MG63 (cell line): ENCODE measurements at regions not wholly inside any gene's neighbourhood (a gene's known extent, or its start where the extent isn't known, plus 50 kb on each side); places are given as distances from the start of the nearest gene placed in this dataset.
A peak's percentile ranks its signal among the peaks of the same experiment; 100 is the strongest.
"Not testable (repeated sequence)": the region's sequence is repeated elsewhere in the genome, so short reads cannot be mapped to it uniquely, and the experiment has no call there.

Source experiments
- DNase-seq: peaks from one replicate; pipeline ENCODE4 v3.0.0-alpha.2; 2020
- H3K27me3 ChIP-seq: fragments of 250-450 bp; sonication (Bioruptor Pico); 2 replicates; pipeline ENCODE4 v1.5.1; 2020; ENCODE audit warnings: mild to moderate bottlenecking, moderate library complexity
- H3K36me3 ChIP-seq: fragments of 250-450 bp; sonication (Bioruptor Pico); 2 replicates; pipeline ENCODE4 v1.5.1; 2020; ENCODE audit warnings: mild to moderate bottlenecking, moderate library complexity
- H3K4me3 ChIP-seq: fragments of 250-450 bp; sonication (Bioruptor Pico); 2 replicates; pipeline ENCODE4 v1.5.1; 2020; ENCODE audit warnings: mild to moderate bottlenecking, moderate library complexity
- H3K9me3 ChIP-seq: fragments of 250-450 bp; sonication (Bioruptor Pico); 2 replicates; pipeline ENCODE4 v1.5.1; 2020; ENCODE audit warnings: mild to moderate bottlenecking, moderate library complexity

DNA sequence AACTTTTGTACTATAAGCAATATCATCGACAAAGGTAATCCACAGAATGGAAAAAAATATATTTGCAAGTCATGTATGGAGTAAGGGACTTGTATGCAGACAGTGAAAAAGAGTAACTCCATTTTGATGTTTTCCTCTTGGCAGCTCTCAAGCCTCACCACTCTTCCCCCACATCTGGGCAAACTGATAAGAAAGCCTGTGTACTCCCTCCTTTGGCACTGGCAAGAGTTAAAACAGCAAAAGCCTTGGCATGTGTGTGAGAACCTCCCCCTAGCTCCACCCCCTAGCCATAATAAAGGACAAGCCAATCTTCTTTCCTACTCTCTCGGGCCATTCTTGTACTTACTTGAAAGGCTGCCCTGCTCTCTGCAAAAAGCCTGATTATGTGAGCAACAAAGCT, 335.2 kb downstream of the LRATD1 start:
- no peak for DNase-seq
- H3K27me3 ChIP-seq = peaks cover 2% of the 10 kb centered on the region; the same call in 1 of the 2 replicates
- H3K36me3 ChIP-seq = no peaks in the 10 kb centered on the region

DNA sequence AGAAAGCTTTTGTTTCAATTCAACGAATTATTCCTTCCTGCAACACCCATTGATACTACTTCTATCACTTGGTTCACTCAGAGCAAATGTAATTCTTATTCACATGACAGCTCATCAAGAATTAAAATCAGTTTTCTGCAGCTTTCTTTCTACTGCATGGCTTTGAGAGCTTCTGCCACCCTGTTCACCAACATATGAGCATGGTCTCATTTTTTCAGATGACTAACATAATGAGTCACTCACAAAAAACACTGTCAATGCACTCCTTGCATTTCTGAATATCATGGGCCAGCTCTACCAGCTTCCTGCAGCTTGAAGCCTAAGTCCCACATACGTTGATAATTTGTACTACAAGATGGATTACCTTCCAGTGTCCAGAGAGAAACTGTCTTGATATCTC, 342.9 kb downstream of the LRATD1 start:
- Histone ChIP-seq H3K27me3 (no peaks in the 10 kb centered on the region), H3K9me3 (peaks cover 2% of the 10 kb centered on the region; the same call in 1 of the 2 replicates), H3K36me3 (no peaks in the 10 kb centered on the region), H3K4me3 (no peak overlapping the region)
- peak; percentile 11 for DNase-seq

More for the DNA sequence above, 335.2 kb downstream of the LRATD1 start:
- Histone ChIP-seq H3K9me3 (peaks cover 2% of the 10 kb centered on the region; the same call in 1 of the 2 replicates), H3K4me3 (no peak overlapping the region)

DNA sequence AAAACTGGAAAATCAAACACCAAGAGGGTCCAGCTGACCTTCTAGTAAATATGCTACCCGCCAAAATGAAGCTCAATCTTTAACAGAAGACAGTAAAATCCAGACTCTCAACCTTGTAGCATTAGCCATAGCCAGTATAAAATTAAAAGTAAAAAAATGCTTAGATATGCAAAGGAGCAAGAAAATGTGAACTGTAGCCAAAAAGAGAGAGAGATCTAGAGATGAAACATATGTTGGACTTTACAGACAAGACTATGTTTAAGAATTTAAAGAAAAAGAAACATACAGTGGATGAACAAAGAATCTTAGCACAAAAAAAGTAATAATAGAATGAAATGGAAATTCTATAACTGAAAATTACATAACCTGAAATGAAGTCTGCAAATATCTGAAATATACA, 344.5 kb downstream of the LRATD1 start:
- Histone ChIP-seq H3K4me3 (no peak overlapping the region), H3K9me3 (peaks cover under 1% of the 10 kb centered on the region; the same call in 1 of the 2 replicates), H3K36me3 (no peaks in the 10 kb centered on the region), H3K27me3 (no peaks in the 10 kb centered on the region)
- DNase-seq = no peak

DNA sequence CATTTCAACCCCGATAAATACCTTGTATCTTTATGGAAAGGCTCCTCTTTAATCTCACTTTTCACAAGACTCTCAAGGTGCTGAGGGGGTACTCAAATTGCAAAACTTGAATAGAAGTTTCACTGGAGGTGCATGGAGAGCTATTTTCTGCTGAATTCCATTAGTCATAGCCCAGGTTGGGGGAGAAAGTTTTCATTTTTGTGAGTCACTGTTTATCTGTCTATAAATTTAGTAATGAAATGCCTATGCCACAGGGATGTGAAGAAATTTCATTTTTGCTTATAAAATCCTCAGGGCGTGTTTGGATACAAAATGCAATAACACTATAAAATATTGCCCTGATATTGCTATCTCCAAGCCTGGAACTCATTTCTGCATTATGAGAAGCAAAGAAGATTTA, 346.3 kb downstream of the LRATD1 start:
- no peak for DNase-seq
- no peaks in the 10 kb centered on the region for H3K9me3 ChIP-seq

DNA sequence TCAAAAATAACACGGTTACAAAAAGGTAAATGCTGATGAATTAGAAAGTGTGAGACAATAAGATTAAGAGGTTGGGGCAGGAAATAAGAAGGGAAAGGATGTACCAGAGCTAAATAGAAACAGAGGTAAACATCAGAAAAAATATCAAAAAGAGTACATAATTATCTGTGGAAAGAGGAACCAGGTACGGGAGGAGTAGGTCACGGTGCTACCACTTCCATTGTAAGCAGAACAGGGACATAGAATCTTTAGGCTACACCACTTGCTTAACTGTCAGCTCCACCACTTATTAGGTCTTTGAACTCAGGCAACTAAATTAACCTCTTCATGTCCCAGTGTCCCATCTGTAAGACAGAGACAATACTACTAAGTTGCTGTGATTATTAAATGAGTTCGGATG, 350.3 kb downstream of the LRATD1 start:
- H3K27me3 ChIP-seq = peaks cover 5% of the 10 kb centered on the region; the same call in 1 of the 2 replicates
- no peaks in the 10 kb centered on the region for H3K9me3 ChIP-seq
- DNase-seq = no peak
- H3K36me3 ChIP-seq = no peaks in the 10 kb centered on the region
- no peak overlapping the region for H3K4me3 ChIP-seq

More for the DNA sequence above, 346.3 kb downstream of the LRATD1 start:
- Histone ChIP-seq H3K4me3 (no peak overlapping the region), H3K27me3 (no peaks in the 10 kb centered on the region), H3K36me3 (no peaks in the 10 kb centered on the region)

DNA sequence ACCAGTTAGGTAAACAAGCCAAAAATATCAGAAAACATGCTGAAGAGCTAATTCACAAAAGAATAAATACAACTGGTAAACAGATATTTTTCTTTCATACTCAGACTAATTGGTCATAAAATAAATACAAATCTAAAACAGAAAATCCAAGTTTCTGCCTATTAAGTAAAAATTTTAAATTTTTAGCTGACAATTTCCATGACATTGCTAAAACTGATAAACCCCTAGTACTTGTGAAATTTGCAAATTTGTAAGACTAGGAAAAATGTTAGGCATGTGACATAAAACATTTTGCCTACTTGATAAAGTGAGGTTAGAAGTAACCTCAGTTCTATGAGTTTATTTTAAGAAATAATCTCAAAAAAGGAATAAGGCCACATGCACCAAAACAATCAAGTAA, 356.1 kb downstream of the LRATD1 start:
- Histone ChIP-seq H3K4me3 (no peak overlapping the region), H3K27me3 (peaks cover 5% of the 10 kb centered on the region; the same call in 1 of the 2 replicates), H3K9me3 (no peaks in the 10 kb centered on the region), H3K36me3 (no peaks in the 10 kb centered on the region)
- no peak for DNase-seq

DNA sequence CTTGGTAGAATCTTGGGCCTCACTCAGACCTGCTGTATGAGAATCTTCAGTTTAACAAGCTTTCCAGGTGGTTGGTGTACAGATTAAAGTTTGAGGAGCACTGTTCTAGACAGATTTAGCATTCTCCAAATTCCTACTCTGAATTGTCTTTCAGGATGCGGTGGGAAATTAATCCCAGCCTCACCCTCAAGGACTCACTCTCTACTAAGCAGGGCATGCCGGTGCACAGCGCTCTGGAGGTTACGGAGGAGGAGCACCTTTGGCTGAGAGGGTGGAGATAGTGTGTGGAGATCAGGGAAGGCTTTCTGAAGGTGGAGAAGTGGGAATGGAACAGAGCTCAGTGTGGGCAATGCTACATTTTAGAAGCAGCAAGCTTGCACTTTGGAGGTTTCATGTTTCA, 359.2 kb downstream of the LRATD1 start:
- no peaks in the 10 kb centered on the region for H3K36me3 ChIP-seq
- H3K4me3 ChIP-seq = no peak overlapping the region
- H3K9me3 ChIP-seq = no peaks in the 10 kb centered on the region
- no peak for DNase-seq
- H3K27me3 ChIP-seq = 0 out of 2 replicates have a peak, but pooled peaks cover 2% of the 10 kb centered on the region

DNA sequence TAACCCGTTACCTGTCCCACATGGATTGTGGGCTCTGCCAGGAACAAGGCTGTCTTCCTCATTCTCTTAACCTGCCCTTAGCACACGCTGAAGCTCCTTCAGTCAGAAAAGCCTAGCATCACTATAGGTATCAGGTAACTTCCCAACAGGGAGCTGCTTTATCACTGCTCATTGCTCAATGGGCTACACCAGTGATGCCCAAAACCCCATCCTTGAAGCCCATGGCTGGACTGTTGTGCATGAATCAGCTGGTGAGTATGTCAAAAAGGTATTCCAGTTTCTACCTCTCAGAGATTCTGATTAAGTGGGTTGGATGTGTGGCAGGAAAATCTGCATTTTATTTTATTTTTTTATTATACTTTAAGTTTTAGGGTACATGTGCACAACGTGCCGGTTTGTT, 362.2 kb downstream of the LRATD1 start:
- Histone ChIP-seq H3K27me3 (no peaks in the 10 kb centered on the region), H3K4me3 (no peak overlapping the region), H3K36me3 (no peaks in the 10 kb centered on the region), H3K9me3 (no peaks in the 10 kb centered on the region)
- no peak for DNase-seq

DNA sequence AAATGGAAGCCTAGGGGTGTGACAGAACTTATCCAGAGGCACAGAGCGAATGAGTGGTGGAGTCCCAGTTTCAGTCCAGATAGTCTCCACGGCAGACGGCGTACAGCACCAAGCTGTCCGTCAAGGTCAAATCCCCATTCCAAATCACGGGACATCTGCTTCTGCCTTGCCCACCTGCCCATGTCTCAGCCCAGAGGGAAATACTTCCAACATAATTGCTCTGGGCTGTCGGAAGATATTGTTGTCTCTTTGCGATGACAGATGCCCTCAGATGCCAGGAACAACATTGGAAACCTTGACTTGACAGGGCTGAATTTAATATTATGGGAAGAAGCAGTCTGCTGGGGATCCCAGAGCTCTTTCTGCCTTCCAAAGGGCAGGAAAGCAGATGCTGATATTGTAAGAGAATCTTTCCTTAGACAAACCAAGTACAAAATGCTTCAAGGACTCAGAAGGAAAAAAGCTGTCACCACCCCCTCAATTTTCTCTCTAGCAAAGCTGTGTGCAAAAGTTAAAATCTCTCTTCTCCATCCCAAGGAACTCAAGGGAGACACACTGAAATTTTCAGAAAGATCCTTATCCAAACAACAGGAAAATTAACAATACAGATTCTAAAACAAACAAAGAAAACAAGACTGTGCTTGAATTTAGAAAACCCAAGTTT, 364.0 kb downstream of the LRATD1 start:
- H3K36me3 ChIP-seq = no peaks in the 10 kb centered on the region
- no peak overlapping the region for H3K4me3 ChIP-seq
- no peaks in the 10 kb centered on the region for H3K27me3 ChIP-seq
- no peaks in the 10 kb centered on the region for H3K9me3 ChIP-seq
- DNase-seq = no peak

DNA sequence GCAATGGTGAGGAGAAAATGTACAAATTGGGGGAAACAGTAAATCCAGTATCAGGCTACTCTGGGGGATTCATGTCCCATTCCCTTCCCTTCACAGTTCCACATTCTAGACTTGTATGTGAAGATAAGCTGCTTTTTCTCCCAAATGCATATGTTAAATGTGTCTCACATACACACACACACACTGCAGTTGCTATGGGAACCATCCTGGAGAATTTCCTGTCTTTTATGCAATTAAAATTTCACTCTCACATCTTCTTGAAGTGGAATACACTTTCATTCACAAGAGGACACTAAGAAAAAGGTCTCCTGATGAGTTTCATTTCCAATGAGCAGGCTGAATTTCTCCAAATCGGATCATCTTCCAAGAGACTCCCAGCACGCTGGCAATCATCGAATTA, 366.0 kb downstream of the LRATD1 start:
- Histone ChIP-seq H3K36me3 (no peaks in the 10 kb centered on the region), H3K9me3 (no peaks in the 10 kb centered on the region), H3K27me3 (no peaks in the 10 kb centered on the region), H3K4me3 (no peak overlapping the region)
- DNase-seq = no peak

DNA sequence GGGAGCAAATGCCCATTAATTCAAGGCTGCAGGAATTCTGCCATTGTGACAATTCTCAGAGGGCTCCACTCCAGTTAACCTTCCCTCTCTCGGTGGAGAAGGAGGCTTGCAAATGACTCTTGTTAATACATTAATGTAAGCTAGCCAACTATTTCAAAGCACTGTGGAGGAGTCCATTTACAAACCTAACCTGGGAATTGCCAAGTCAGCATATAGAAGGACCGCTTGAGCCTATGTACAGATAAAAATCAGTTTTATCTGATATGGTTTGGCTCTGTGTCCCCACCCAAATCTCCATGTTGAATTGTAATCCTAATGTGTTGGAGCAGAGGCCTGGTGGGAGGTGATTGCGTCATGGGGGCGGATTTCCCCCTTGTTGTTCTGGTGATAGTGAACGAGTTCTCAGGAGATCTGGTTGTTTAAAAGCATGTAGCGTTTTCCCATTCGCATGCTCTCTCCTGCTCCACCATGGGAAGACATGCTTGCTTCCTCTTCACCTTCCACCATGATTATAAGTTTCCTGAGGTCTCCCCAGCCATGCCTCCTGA, 366.7 kb downstream of the LRATD1 start:
- H3K27me3 ChIP-seq = no peaks in the 10 kb centered on the region
- DNase-seq = no peak

DNA sequence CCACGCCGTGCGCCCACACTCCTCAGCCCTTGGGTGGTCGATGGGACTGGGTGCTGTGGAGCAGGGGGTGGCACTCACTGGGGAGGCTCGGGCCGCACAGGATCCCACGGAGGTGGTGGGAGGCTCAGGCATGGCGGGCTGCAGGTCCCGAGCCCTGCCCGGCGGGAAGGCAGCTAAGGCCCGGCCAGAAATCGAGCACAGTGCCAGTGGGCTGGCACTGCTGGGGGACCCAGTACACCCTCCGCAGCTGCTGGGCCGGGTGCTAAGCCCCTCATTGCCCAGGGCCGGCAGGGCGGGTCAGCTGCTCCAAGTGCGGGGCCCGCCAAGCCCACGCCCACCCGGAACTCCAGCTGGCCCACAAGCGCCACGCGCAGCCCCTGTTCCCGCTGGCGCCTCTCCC, 370.0 kb downstream of the LRATD1 start:
- H3K9me3 ChIP-seq, H3K36me3 ChIP-seq, H3K27me3 ChIP-seq, H3K4me3 ChIP-seq, DNase-seq: not testable (repeated sequence)

More for the DNA sequence above, 366.7 kb downstream of the LRATD1 start:
- no peaks in the 10 kb centered on the region for H3K36me3 ChIP-seq
- no peaks in the 10 kb centered on the region for H3K9me3 ChIP-seq
- H3K4me3 ChIP-seq = no peak overlapping the region

DNA sequence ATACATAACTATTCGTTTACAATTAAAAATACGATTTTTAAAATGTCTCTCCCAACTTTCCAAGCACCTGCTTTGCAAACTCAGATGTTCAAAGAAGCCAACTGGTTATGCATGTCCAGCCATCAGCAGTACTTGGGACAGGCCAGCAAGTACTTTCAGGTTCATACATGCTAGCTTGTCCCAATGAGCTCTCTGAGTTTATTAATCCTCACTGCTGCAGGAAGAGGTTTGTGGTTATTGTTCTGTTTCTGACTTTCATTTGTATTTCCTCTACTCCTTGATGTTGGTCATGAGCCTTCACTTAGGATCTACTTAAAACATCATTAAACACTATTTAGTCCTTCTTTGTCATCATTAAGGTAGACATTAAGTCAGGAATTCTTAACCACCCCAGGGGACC, 374.1 kb downstream of the LRATD1 start:
- no peaks in the 10 kb centered on the region for H3K27me3 ChIP-seq
- DNase-seq = no peak
- no peaks in the 10 kb centered on the region for H3K36me3 ChIP-seq
- H3K4me3 ChIP-seq = no peak overlapping the region
- no peaks in the 10 kb centered on the region for H3K9me3 ChIP-seq

DNA sequence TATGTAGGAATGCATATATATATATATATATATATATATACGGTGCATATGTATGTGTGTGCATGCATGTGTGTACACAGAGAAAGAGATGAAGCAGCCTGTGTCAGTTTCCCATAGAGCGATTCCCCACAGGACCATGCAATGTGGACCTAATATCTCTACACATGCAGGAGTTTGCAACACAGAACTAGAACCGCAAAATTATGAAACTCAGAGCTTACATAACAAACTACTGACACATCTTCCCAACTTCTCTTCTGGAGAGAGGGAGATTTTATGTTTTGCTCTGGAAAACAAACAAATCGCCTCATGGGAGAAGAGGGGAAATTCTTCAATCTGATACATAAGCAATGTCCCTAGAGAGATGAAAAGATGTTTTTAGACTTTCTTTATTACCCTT, 377.2 kb downstream of the LRATD1 start:
- Histone ChIP-seq H3K4me3 (no peak overlapping the region), H3K36me3 (no peaks in the 10 kb centered on the region), H3K27me3 (no peaks in the 10 kb centered on the region), H3K9me3 (0 out of 2 replicates have a peak, but pooled peaks cover 3% of the 10 kb centered on the region)
- no peak for DNase-seq

DNA sequence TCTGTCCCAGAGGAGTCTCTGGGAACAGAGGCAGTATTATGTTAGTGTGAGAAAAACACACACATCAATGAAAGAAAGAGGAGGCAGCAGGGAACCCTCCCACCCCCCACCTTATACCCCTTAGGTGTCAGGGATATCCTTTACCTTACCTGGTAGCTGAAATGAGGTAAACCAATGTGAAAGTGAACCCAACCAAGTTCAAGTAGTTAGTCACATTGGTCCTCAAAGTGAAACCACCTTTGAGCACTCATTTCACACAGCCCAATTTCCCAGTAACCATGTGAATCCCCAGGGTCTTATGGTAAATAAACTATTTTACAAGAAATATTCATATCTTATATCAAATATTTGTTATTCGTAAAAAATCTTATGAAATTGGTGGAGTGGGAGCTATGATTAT, 377.8 kb downstream of the LRATD1 start:
- Histone ChIP-seq H3K36me3 (no peaks in the 10 kb centered on the region), H3K4me3 (no peak overlapping the region), H3K9me3 (0 out of 2 replicates have a peak, but pooled peaks cover 3% of the 10 kb centered on the region), H3K27me3 (no peaks in the 10 kb centered on the region)
- DNase-seq = no peak

DNA sequence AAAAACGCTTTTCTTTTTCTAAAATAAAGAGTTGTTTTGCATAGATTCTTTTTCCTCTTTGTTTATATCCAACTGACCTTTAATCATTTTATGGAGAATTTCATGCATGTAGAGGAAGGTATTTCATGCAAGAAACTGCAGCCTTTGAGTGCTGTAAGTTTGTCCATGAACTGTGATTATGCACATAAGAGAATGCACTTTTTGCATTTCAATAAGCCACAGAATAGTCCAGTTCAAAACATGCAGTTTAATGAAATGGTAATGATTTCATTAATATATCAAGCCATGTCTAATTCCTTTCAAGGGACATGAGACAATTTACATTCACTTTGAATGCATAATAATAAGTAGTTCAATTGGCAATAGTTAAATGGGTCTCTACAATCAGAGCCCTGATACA, 386.3 kb downstream of the LRATD1 start:
- no peak overlapping the region for H3K4me3 ChIP-seq
- H3K36me3 ChIP-seq = no peaks in the 10 kb centered on the region
- no peaks in the 10 kb centered on the region for H3K27me3 ChIP-seq
- no peaks in the 10 kb centered on the region for H3K9me3 ChIP-seq
- DNase-seq = no peak

DNA sequence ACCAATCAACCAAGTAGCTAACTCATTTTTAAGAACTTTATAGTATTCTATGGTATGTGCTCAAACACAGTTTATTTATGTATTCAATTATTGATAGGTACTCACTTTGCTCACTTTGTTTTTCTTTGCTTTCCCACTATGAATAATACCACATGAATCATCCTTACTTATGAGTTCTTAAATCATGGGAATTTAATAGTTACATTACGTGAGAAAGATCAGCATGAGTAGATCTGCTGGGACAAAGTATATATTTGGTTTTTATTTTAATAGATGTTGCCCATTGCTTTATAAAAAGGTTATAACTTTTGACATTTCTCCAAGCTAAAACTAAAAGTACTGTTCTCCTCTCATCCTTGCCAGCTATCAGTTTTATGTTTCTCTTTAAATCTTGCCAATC, 390.7 kb downstream of the LRATD1 start:
- Histone ChIP-seq H3K9me3 (no peaks in the 10 kb centered on the region), H3K4me3 (no peak overlapping the region), H3K27me3 (no peaks in the 10 kb centered on the region), H3K36me3 (no peaks in the 10 kb centered on the region)
- no peak for DNase-seq

DNA sequence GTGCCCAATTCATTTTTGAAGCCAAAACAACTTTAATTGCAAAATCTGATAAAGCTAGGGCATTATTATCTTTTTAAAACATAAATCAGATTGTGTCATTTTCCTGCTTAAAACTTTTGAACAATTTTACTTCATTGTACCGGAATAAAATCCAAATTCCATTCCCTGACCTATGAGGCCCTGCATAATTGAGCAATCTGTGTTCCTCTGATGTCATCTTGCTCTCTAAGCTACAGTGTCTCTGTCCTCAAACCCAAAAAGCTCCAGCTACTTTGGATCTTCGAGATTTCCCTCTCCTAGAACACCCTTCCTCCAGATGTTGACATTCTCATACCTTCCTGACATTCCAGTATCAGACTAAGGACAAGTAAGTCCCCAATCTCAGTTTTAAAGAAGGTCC, 395.9 kb downstream of the LRATD1 start:
- Histone ChIP-seq H3K9me3 (no peaks in the 10 kb centered on the region), H3K36me3 (no peaks in the 10 kb centered on the region), H3K4me3 (no peak overlapping the region), H3K27me3 (no peaks in the 10 kb centered on the region)
- no peak for DNase-seq
